AG08396 (cell line): ENCODE measurements at regions not wholly inside any gene's neighbourhood (a gene's known extent, or its start where the extent isn't known, plus 50 kb on each side); places are given as distances from the start of the nearest gene placed in this dataset.
"Not testable (repeated sequence)": the region's sequence is repeated elsewhere in the genome, so short reads cannot be mapped to it uniquely, and the experiment has no call there.

Experiments used
- DNase-seq: peaks from one replicate; pipeline ENCODE4 v3.0.0; 2012; ENCODE audit warnings: low spot score, mixed read lengths

GRCh38 chr2:54031288-54031687 is 60.5 kb upstream of the PSME4 start:
- not testable (repeated sequence) for DNase-seq

GRCh38 chr2:54030806-54031205 is 60.0 kb upstream of the PSME4 start:
- DNase-seq = no peak

- no peak for DNase-seq
Measured at GRCh38 chr2:54030396-54030741, 59.6 kb upstream of the PSME4 start.

- no peak for DNase-seq
Measured at GRCh38 chr2:54029721-54030395, 59.1 kb upstream of the PSME4 start.

- DNase-seq = not testable (repeated sequence)
Measured at GRCh38 chr2:54025463-54026075, 54.8 kb upstream of the PSME4 start.

GRCh38 chr2:54024576-54024975 is 53.8 kb upstream of the PSME4 start:
- no peak for DNase-seq

GRCh38 chr2:54021702-54022101 is 50.9 kb upstream of the PSME4 start:
- DNase-seq = no peak

GRCh38 chr2:54020793-54021414 is 50.1 kb upstream of the PSME4 start:
- no peak for DNase-seq
